ENCODE measurements at regions not wholly inside any gene's neighbourhood (a gene's known extent, or its start where the extent isn't known, plus 50 kb on each side); places are given as distances from the start of the nearest gene placed in this dataset.

GRCh38 chr18:27419646-27420045, 234.5 kb upstream of the CHST9 start:
- Histone ChIP-seq H3K9ac (ENCODE audit: insufficient read depth in 1 of 2, low read length in 2 of 2) (no peak overlapping the region), H3K27me3 (ENCODE audit: control insufficient read depth in 3 of 3, insufficient read depth in 3 of 3, low read length in 2 of 3) (no peaks in the 10 kb centered on the region), H3K4me1 (ENCODE audit: control insufficient read depth in 5 of 5, insufficient read depth in 5 of 5, low read length in 5 of 5) (no peaks in the 10 kb centered on the region), H3K27ac (ENCODE audit: low read depth in 1 of 2, low read length in 1 of 2) (no peak overlapping the region), H3K36me3 (ENCODE audit: control insufficient read depth in 4 of 4, insufficient read depth in 4 of 4, low read length in 4 of 4) (no peaks in the 10 kb centered on the region), H3K4me3 (no peak overlapping the region), H3K9me3 (ENCODE audit: control insufficient read depth in 4 of 4, insufficient read depth in 3 of 4, low read length in 3 of 4) (no peaks in the 10 kb centered on the region)
- ATAC-seq (ENCODE audit: insufficient read depth, low FRiP score) (no peak), DNase-seq (no peak)
- 84 to 90% methylated on average over 2 of the region's 2 CpGs for WGBS, 2 donors
- TF ChIP-seq, protein P1, sequence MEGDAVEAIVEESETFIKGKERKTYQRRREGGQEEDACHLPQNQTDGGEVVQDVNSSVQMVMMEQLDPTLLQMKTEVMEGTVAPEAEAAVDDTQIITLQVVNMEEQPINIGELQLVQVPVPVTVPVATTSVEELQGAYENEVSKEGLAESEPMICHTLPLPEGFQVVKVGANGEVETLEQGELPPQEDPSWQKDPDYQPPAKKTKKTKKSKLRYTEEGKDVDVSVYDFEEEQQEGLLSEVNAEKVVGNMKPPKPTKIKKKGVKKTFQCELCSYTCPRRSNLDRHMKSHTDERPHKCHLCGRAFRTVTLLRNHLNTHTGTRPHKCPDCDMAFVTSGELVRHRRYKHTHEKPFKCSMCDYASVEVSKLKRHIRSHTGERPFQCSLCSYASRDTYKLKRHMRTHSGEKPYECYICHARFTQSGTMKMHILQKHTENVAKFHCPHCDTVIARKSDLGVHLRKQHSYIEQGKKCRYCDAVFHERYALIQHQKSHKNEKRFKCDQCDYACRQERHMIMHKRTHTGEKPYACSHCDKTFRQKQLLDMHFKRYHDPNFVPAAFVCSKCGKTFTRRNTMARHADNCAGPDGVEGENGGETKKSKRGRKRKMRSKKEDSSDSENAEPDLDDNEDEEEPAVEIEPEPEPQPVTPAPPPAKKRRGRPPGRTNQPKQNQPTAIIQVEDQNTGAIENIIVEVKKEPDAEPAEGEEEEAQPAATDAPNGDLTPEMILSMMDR (IDR thresholded peaks at IDR 0.05; ENCODE audit: control extremely low read depth, extremely low read depth), result no peak

DNA sequence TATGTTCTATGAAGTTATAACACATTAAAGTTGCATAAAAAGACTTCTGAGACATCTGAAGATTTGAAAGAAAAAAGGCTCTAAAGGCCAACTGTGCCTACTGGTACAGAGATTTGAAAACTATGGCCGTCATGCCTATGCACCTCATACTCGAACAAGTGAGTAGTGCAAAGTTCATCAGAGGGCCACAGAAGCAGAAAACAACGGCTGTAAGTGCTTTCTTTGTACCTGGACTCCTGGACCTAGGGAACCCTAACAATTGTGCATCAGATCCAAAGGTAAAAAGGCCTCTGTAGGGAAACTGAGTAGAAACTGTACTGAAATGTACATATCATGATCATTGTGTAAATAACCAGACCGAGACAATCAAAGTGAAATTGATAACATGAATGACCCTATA, 230.4 kb upstream of the CHST9 start:
- Histone ChIP-seq H3K4me3 (no peak overlapping the region), H3K36me3 (ENCODE audit: control insufficient read depth in 4 of 4, insufficient read depth in 4 of 4, low read length in 4 of 4) (no peaks in the 10 kb centered on the region), H3K27me3 (ENCODE audit: control insufficient read depth in 3 of 3, insufficient read depth in 3 of 3, low read length in 2 of 3) (no peaks in the 10 kb centered on the region), H3K27ac (ENCODE audit: low read depth in 1 of 2, low read length in 1 of 2) (no peak overlapping the region), H3K9me3 (ENCODE audit: control insufficient read depth in 4 of 4, insufficient read depth in 3 of 4, low read length in 3 of 4) (no peaks in the 10 kb centered on the region), H3K4me1 (ENCODE audit: control insufficient read depth in 5 of 5, insufficient read depth in 5 of 5, low read length in 5 of 5) (no peaks in the 10 kb centered on the region), H3K9ac (ENCODE audit: insufficient read depth in 1 of 2, low read length in 2 of 2) (no peak overlapping the region)
- 58 to 70% methylated on average over 4 of the region's 4 CpGs for WGBS, 2 donors
- DNase-seq (no peak), ATAC-seq (ENCODE audit: insufficient read depth, low FRiP score) (no peak)
- TF ChIP-seq, protein P1 (IDR thresholded peaks at IDR 0.05; ENCODE audit: control extremely low read depth, extremely low read depth), result no peak

DNA sequence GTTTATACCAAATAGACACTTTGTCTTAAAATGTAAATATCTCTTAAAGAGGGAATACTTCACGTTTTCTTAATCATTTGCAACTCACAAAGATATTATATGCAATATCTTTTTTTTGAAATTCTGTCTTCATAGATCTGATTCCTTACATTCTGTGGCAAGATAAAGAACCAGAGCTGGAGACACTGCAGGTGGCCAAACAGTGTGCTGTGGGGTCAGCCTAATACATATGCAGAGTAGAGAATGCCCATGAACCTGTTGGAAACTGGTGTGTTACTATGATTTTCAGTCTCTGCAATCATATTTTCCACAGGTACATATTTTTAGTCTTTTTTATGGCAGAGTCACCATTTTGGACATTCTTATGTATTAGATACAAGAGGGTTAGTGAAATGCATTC, 229.6 kb upstream of the CHST9 start:
- DNase-seq, result no peak
- Histone ChIP-seq H3K27me3 (ENCODE audit: control insufficient read depth in 3 of 3, insufficient read depth in 3 of 3, low read length in 2 of 3) (no peaks in the 10 kb centered on the region), H3K4me3 (no peak overlapping the region), H3K9ac (ENCODE audit: insufficient read depth in 1 of 2, low read length in 2 of 2) (no peak overlapping the region), H3K4me1 (ENCODE audit: control insufficient read depth in 5 of 5, insufficient read depth in 5 of 5, low read length in 5 of 5) (no peaks in the 10 kb centered on the region), H3K27ac (ENCODE audit: low read depth in 1 of 2, low read length in 1 of 2) (no peak overlapping the region), H3K36me3 (ENCODE audit: control insufficient read depth in 4 of 4, insufficient read depth in 4 of 4, low read length in 4 of 4) (no peaks in the 10 kb centered on the region), H3K9me3 (ENCODE audit: control insufficient read depth in 4 of 4, insufficient read depth in 3 of 4, low read length in 3 of 4) (no peaks in the 10 kb centered on the region)
- ATAC-seq (ENCODE audit: insufficient read depth, low FRiP score), result no peak
- TF ChIP-seq, protein P1 (IDR thresholded peaks at IDR 0.05; ENCODE audit: control extremely low read depth, extremely low read depth), result no peak
- 62 to 69% methylated on average over 1 of the region's 1 CpG for WGBS, 2 donors

Data from lung (tissue), 11 donors.